SKM-1 (cell line): ENCODE measurements at regions not wholly inside any gene's neighbourhood (a gene's known extent, or its start where the extent isn't known, plus 50 kb on each side); places are given as distances from the start of the nearest gene placed in this dataset.
A peak's percentile ranks its signal among the peaks of the same experiment; 100 is the strongest.
"Not testable (repeated sequence)": the region's sequence is repeated elsewhere in the genome, so short reads cannot be mapped to it uniquely, and the experiment has no call there.

Experiments used
- DNase-seq: peaks from one replicate; lab custom pipeline; 2025; ENCODE audit not compliant: unreplicated experiment; lab: John Stamatoyannopoulos, UW

DNA sequence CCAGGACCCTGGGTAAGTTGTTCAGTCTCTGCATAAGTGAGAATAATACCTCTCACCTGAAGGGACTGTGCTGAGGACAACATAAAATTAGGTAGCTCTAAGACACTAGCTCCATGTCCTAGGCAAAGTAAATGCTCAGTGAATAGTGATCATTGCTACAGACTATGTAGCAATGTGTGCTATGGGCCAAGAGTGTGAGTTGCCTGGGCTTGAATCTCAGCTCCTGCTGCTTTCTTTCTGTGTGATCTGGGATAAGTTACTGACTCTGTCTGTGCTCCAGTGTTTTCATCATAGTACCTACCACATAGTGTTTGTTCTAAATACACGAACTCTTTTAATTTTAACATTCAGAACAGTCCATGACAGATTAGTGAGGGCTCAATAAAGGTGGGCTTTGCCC, 81.1 kb upstream of the MFGE8 start:
- no peak for DNase-seq

DNA sequence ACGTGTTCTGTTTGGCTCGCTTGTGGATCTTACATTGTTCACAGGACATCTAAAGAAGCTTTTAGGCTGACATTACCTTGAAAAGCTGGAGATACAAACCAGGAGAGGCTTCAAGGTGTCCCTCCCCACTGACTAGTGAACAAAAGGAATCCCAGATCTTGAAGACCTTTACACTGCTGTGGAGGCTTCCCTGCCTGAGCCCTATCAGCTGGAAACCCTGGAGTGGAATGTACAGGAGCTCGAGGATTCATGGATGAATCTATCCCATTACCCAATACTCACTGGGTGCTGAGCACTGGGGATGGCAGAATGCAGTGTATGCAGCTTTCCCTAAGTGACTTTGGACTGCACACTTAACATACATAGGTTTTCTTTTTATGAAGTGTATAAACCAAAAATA, 82.3 kb upstream of the MFGE8 start:
- DNase-seq, result no peak

DNA sequence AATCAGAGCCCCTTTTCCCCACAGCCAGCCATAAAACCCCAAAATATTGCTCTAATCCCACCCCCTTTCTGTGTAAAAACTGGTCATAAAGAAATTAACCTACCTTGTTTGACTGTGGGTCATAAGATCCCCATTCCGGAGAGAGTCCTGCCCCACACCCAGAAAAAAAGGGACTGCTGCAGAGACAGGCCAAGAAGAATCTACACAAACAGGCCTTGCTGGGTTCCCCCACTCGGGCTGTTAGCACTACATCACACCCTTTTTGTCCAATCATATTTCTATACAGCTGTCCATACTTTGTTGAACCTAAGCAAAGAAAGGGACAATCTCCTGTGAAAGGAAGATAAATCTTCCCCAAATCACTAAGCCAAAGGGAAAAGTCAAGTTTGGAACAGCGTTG, 84.4 kb upstream of the MFGE8 start:
- DNase-seq, result no peak

DNA sequence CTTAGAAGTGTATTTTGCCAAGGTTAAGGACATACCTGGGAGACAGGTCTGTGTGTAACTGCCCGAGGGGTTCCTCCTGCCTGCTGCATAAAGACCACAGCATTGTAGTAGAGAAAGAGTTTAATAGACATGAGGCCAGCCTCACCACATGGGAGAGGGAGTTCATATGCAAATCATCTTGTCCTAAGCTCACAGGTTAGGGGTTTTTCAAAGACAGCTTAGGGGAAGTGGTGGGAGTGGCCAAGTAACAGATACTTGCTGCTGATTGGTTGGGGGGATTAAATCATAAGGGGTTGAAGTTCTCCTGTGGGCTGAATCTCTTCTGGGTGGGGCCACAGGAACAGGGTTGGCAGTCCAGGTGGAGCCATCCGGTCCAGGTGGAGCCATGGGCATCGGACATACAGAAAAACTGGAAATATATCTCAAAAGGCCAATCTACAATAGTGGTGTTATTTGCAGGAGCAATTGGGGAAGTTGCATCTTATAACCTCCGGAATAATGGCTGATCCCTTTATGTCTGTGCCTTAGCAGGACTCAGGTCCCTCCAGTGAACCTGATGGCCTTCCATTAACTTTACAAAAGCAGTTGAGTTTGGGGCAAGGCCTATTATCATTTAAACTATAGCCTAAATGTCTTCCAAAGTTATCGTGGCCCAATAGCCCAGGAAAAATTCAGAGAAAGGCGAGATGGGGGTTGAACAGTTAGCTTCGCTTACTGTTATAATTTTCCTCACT, 86.0 kb upstream of the MFGE8 start:
- no peak for DNase-seq

DNA sequence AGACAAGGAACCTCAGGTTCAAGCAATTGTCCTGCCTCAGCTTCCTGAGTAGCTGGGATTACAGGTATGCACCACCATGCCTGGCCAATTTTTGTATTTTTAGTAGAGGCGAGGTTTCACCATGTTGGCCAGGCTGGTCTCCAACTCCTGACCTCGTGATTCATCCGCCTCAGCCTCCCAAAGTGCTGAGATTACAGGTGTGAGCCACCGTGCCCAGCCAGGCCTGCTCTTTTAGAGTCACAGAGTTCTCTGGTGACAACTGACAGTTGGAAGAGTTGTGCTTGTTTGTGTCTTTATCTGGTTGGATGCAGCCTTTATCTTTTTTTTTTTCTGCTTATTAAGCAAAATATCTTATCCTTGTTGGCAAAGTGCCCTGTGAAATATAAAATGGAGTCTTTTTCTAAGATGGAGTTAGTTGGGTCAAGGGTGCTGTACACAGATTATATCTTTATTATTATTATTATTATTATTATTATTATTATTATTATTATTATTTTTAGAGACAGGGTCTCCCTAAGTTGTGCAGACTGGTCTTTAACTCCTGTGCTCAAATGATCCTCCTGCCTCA, 86.5 kb upstream of the ABHD2 start:
- DNase-seq, result not testable (repeated sequence)

DNA sequence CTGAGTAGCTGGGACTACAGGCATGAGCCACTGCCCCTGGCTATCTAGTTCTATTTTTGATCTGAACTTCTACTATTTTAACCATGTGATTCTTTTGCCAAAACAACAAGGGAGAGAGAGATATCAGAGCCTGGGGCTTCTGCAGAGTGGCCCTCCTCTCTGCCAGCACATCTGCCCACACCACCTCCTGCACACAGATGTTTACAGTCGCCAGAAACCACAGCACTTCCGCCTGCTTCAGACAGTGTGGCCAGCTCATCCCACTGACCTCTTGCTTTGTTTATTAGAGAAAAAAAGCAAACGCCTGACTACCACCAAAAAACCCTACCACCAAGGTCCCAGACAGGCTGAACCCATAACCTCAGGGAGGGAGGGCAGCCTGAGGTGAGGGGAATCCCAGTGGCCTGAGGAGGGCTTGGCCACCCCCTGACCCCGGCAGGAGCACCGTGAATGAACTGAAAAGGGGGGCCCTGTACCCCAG, 85.9 kb upstream of the ABHD2 start:
- DNase-seq, result no peak

DNA sequence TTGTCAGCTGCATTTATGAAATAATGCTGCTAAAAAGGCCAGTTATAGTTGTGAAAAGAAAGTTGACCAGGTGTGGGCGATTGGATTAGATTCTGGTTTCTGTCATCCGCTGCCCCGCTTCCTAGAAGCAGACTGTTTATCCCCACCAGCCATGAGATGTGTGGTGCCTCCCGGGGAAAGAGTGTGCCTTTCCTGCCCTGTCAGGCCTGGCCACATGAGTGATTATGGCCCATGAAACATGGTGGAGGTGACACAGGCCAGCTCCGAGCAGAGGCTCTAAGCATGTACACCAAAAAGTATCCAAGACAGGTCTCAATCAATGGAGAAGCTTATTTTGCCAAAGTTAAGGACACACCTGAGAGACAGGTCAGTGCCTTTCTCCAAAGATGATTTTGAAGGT, 85.4 kb upstream of the ABHD2 start:
- no peak for DNase-seq

DNA sequence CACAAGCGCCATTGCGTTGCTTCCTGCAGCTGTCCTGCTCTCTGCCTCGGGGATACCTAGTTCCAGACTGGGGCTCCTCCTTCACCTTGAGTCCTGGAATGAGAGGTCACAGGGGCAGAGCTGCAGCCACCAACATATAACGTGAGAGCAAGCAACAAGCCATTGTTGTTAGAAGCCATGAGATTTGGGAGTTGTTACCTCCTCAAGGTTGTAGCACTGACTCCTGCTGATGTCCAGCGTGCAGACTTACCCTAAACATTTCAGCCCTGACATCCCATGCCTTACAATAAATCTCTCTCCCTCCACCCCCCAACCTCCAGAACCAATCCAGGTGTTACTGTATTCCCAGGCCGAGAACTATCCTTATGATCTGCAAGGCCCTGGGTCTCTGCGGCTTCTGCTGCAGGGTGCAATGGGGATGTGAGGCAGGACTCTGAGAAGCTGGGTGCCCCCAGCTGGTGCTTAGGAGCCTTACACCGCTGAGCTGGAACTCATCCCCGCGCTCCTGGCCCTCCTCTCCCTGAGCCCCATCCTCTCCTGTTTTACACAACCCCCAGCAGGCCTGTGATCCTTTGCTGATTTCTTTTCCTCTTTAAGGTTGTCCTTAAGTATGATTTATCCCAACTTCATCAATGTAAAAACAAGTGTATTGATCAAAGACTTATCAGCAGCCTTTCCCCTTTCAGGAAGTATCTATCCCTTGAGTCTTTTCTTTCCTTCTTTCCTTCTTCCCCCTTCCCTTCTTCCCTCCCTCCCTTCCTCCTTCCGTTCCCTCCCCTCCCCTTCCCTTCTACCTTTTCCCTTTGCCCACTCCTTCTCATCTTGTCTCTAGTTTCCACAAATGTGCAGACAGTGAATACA, 84.2 kb upstream of the ABHD2 start:
- no peak for DNase-seq

DNA sequence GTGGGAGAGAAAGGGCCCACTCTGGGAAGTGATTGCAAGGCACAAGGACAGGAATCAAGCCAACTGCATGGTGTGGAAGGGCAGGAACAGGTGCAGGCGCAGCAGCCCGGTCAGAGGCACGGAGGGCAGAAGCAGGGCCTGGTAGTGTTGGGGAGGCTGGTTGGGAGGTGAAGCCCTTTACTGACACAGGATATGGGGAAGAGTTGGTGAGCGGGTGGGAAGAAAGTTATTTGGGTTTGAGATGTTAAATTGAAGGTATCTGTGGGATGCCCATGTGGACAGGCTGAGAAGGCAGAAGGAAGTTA, 83.6 kb upstream of the ABHD2 start:
- no peak for DNase-seq

DNA sequence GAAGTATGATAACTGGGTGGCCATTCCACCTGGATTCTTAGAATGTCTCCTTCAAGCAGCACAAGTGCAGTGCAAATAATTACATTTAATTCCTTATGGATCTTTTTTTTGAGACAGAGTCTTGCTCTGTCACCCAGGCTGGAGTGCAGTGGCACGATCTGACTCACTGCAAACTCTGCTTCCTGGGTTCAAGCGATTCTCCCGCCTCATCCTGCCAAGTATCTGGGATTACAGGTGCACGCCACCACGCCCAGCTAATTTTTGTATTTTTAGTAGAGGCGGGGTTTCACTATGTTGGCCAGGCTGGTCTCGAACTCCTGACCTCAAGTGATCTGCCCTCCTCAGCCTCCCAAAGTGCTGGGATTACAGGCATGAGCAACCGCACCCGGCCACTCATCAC, 80.7 kb upstream of the ABHD2 start:
- DNase-seq, result not testable (repeated sequence)

DNA sequence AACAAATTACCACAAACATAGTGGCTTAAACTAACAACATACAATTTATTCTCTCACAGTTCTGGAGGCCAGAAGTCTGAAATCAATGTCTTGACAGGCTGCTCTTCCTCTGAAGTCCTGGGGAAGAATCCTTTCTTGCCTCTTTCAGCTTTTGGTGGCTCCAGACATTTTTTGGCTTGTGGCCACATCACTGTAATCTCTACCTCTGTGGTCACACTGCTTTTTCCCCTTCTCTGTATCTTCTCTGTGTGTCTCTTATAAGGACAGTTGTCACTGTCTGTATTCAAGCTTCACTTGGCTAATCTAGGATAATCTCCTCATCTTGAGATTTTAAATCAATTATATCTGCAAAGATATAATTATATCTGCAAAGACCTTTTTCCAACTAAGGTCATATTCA, 80.3 kb upstream of the ABHD2 start:
- no peak for DNase-seq

DNA sequence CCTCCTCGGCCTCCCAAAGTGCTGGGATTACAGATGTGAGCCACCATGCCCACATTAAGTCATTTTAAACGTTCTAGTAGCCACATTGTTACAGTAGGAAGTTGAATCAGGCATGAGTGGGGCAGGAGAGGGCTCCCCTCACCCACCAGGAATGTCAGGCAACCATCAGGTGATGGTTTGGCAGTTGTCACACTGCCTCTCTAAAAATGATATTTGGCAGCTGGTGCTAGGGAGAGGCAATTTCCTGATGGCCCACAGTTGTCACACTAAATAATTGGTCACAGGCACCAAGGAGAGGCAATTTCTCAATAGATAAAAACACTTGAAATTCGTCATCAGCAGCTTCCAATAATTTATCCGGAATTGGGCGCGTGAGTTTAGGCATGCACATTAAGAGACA, 79.2 kb upstream of the ABHD2 start:
- no peak for DNase-seq

DNA sequence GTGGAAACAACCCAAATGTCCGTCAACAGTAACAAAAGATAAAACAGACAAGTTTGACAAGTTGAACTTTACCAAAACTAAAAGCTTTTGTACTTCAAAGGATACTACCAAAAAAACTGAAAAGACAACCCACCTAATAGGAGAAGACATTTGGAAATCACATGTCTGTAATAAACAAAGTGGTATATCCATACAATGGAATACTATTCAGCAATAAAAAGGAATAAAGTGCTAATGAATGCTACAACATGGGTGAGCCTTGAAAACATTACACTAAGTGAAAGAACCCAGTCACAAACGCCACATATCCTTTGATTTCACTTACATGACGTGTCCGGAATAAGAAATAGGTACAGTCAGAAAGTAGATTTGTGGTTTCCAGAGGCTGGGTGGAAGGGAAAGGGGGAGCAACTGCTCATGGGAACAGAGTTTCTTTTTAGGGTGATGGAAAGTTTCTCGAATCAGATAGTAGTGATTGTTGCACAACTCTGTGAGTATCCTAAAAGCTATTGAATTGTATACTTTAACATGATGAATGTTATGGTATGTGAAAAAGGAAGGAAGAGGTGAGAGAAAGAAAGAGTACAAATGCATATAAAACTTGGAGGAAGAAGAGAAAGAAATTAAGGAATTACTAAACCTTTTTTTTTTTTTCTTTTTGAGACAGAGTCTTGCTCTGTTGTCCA, 72.7 kb upstream of the ABHD2 start:
- no peak for DNase-seq

DNA sequence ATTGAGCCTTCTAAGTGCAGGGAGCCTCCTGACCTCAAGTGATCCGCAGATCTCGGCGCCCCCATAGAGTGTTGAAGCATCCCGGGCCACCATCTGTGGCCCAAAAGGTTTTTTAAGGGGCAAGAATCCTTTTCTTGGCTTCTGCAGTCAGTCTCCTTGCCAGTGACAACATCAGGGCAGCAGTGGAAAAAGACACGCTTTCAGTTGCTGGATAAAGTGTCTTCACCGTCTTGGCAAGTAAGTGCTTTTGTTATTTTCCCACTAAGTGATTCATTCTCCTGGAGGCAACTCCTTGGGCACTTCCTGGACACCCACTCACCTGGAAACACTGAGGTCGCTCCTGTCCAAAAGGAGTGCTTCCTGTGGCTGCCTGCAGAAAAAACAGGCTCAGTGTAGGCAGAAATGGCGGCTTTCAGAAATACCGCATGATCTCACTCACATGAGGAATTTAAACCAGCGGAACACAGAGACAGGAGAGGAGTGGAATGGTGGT, 71.7 kb upstream of the ABHD2 start:
- DNase-seq, result no peak

DNA sequence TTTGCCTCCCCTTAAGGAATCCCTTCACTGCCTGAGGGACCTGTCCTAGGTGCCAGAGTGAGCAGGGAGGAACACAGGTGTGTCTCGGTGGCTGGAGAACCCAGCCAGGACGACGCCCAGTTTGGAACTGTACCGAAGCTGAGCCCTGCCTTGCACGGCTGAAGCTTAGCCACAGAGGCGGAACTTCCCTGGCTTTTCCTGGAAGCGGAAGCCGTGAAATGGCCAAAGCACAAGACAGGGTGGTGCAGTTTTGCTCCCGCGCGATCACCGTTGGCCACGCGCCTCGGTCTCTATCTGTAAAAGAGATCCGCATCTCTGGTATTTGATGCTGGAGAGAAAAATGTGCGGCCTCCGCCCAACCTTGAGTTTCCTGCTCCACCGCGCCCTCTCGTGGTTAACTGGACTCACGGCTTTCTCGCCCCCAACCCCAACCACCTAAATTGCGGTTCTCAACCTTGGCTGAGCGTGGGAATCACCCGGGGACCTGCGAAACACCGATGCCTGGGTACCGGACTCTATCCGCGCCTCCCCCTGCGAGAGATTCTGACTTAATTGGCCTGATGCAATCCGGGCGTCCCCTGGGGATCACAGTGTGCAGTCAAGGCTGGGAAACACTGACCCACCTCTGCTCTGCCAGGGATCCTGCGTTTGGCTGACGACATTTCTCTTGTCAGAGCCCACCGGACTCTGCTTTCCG, 70.7 kb upstream of the ABHD2 start:
- peak; percentile 40 for DNase-seq

DNA sequence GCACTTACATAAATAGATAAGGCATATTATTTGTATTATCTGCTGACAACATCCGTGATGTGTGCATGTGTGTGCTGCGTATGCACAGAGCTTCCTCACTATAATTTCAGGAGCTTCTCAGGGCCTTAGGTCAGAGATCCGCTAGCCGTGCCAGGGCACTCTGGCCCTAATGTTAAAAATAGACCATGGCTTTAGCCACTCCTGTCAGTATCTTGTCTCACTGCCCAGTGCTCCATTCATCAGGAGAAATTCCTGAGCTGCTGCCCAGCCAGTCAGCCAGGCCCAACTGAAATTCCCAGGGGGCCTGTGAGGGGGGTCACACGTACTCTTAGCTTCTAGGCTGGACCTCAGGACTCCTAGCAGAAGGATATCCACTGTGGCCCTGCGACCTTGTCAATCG, 70.0 kb upstream of the ABHD2 start:
- DNase-seq, result no peak

DNA sequence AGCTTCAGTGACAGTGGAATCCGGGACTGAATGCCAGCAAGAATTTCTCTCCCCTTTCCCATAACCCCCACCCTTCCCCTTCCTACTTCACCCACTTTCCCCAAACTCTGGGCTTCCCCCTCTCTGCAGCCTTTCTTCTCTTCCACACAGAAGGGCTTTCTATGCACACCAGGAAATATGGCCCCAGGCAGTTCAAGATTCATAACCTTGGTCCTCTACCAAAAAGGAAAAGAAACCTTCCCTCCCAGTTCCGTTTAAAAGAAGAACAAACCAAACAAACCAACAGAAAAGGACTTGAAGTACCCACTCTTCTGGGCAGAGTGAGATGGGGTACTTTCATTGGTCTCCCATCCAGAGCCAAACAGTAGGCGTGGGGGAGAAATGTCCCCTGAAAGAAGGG, 68.8 kb upstream of the ABHD2 start:
- DNase-seq, result no peak

DNA sequence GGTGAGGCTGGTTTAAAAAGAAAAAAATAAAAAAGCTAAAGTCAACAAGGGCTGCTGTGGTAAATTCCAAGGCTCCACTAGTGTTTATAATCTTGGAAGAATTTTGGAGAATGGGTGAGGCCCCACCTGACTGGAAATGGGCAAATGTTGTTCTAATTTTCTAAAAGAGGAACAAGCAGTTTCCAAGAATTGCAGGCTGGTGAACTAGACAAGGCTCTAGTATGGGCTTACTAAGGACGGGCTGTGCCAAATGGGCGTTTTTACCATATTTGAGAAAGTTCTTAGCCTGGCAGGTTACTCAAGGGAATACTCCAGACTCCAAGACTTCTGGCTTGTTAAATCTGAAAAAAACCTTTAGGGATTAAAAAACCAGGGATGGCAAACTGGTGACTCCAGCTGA, 67.0 kb upstream of the ABHD2 start:
- DNase-seq, result no peak

DNA sequence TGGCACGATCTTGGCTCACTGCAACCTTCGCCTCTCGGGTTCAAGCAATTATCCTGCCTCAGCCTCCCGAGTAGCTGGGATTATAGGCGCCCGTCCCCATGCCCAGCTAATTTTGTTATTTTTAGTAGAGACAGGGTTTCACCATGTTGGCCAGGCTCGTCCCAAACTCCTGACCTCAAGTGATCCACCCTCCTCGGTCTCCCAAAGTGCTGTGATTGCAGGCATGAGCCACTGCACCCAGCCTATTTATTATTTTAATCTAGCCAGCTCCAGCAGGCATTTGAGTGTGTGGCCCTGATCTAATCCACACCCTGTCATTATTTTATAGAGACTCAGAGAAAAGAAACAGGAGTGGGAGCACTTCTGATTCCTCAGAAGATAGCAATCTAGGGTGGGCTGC, 66.4 kb upstream of the ABHD2 start:
- not testable (repeated sequence) for DNase-seq

DNA sequence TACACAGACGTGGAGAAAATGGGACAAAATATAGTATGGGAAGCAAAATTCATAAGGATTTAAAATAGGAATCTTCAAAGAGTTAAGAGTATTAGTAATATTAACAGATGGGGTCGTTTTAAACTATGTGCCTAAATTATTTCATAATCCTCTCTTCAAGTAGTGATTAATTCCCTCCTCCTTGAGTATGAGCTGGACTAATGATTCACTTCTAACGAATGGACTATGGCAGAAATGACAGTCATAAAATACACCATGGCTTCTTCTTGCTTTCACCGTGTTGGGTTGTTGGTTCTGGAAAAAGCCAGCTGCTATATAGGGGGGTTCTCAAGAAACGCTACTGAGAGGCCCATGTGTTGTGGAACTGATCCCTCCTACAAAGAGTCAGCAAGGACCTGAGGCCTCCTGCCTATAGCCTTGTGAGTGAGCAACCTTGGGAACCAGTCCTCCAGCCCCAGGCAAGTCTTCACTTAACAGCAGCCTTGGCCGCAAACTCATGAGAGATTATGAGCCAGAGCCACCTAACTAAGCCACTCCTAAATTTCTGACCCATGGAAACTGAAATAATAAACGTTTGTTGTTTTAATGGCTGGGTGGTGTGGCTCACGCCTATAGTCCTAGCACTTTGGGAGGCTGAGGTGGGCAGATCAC, 64.8 kb upstream of the ABHD2 start:
- no peak for DNase-seq
